ENCODE measurements at regions not wholly inside any gene's neighbourhood (a gene's known extent, or its start where the extent isn't known, plus 50 kb on each side); places are given as distances from the start of the nearest gene placed in this dataset.
"Not testable (repeated sequence)": the region's sequence is repeated elsewhere in the genome, so short reads cannot be mapped to it uniquely, and the experiment has no call there.

- H2AFZ ChIP-seq (ENCODE audit: low read length); H4K91ac ChIP-seq (replicated peaks; ENCODE audit: insufficient read length, low read length); H3K4me3 ChIP-seq (ENCODE audit: extremely low read depth in 1 of 4, insufficient read depth in 2 of 4, low read depth in 3 of 4, low read length in 4 of 4); DNase-seq (ENCODE audit: low read depth in 1 of 2, low spot score in 2 of 2); H3K4ac ChIP-seq (replicated peaks; ENCODE audit: insufficient read length, low read depth, low read length); H3K56ac ChIP-seq (replicated peaks; ENCODE audit: insufficient read length, low read depth, low read length); H3K79me2 ChIP-seq (ENCODE audit: control insufficient read depth in 1 of 2, insufficient read depth in 2 of 2, low read length in 2 of 2); H2BK120ac ChIP-seq (replicated peaks; ENCODE audit: low read depth, low read length); POLR2A ChIA-PET (ENCODE audit: partially characterized antibody); H3K4me1 ChIP-seq (replicated peaks in 1 of 4; ENCODE audit: control insufficient read depth in 3 of 4, insufficient read depth in 4 of 4, low read length in 3 of 4); H3K9me3 ChIP-seq (ENCODE audit: insufficient read depth in 2 of 2, low read depth in 1 of 2, low read length in 1 of 2); H3K14ac ChIP-seq (ENCODE audit: insufficient read length); H3K18ac ChIP-seq (ENCODE audit: extremely low read depth, low read length); H3K23me2 ChIP-seq (ENCODE audit: low read depth, low read length); H3K79me1 ChIP-seq (ENCODE audit: low read depth, low read length); CTCF ChIA-PET (ENCODE audit: partially characterized antibody); H4K8ac ChIP-seq (ENCODE audit: extremely low read depth, insufficient read depth, low read length); H3K36me3 ChIP-seq (ENCODE audit: control insufficient read depth in 2 of 4, insufficient read depth in 4 of 4, low read length in 3 of 4); H2BK12ac ChIP-seq (ENCODE audit: low read depth, low read length); H3K27ac ChIP-seq (ENCODE audit: low read depth, low read length); H4K5ac ChIP-seq (ENCODE audit: insufficient read length, low read depth, low read length); H2BK20ac ChIP-seq (ENCODE audit: low read length); H3K23ac ChIP-seq (ENCODE audit: insufficient read length); H3K4me2 ChIP-seq (ENCODE audit: insufficient read depth in 1 of 2, low read depth in 2 of 2, low read length in 2 of 2); H3K27me3 ChIP-seq (replicated peaks in 1 of 4; ENCODE audit: control insufficient read depth in 3 of 4, extremely low read depth in 1 of 4, insufficient read depth in 3 of 4, low read length in 3 of 4); H2BK15ac ChIP-seq (ENCODE audit: low read length); H2BK5ac ChIP-seq (ENCODE audit: low read depth, low read length); FAIRE-seq; H2AK5ac ChIP-seq (ENCODE audit: low read depth, low read length); H4K20me1 ChIP-seq (replicated peaks in 1 of 2; ENCODE audit: control insufficient read depth in 1 of 2, insufficient read depth in 2 of 2, low read length in 2 of 2); H3K9ac ChIP-seq (replicated peaks in 1 of 4; ENCODE audit: extremely low read depth in 1 of 4, low read depth in 3 of 4, low read length in 3 of 4): not testable (repeated sequence)
- no CpG with 5 or more reads among the region's 2 CpGs for WGBS, 2 experiments (ENCODE audit: extremely low coverage in 1 of 2, insufficient coverage in 1 of 2, insufficient read length in 1 of 2, insufficient replicate concordance in 2 of 2, low coverage in 1 of 2, low lambda C conversion rate in 2 of 2, missing lambda C conversion rate in 1 of 2)
Measured at GRCh38 chr1:143764831-143765230, 207.0 kb downstream of the FAM72C start.

- H2AK5ac ChIP-seq (ENCODE audit: low read depth, low read length); H2BK5ac ChIP-seq (ENCODE audit: low read depth, low read length); H3K79me2 ChIP-seq (ENCODE audit: control insufficient read depth in 1 of 2, insufficient read depth in 2 of 2, low read length in 2 of 2); H2BK12ac ChIP-seq (ENCODE audit: low read depth, low read length); H3K4me1 ChIP-seq (replicated peaks in 1 of 4; ENCODE audit: control insufficient read depth in 3 of 4, insufficient read depth in 4 of 4, low read length in 3 of 4); H4K91ac ChIP-seq (replicated peaks; ENCODE audit: insufficient read length, low read length); H4K20me1 ChIP-seq (replicated peaks in 1 of 2; ENCODE audit: control insufficient read depth in 1 of 2, insufficient read depth in 2 of 2, low read length in 2 of 2); H2BK20ac ChIP-seq (ENCODE audit: low read length); H3K27ac ChIP-seq (ENCODE audit: low read depth, low read length); H3K18ac ChIP-seq (ENCODE audit: extremely low read depth, low read length); H3K23ac ChIP-seq (ENCODE audit: insufficient read length); H3K23me2 ChIP-seq (ENCODE audit: low read depth, low read length); POLR2A ChIA-PET (ENCODE audit: partially characterized antibody); DNase-seq (ENCODE audit: low read depth in 1 of 2, low spot score in 2 of 2); H2AFZ ChIP-seq (ENCODE audit: low read length); H3K36me3 ChIP-seq (ENCODE audit: control insufficient read depth in 2 of 4, insufficient read depth in 4 of 4, low read length in 3 of 4); H3K4ac ChIP-seq (replicated peaks; ENCODE audit: insufficient read length, low read depth, low read length); H4K5ac ChIP-seq (ENCODE audit: insufficient read length, low read depth, low read length); H3K9ac ChIP-seq (replicated peaks in 1 of 4; ENCODE audit: extremely low read depth in 1 of 4, low read depth in 3 of 4, low read length in 3 of 4); H3K4me3 ChIP-seq (ENCODE audit: extremely low read depth in 1 of 4, insufficient read depth in 2 of 4, low read depth in 3 of 4, low read length in 4 of 4); H3K9me3 ChIP-seq (ENCODE audit: insufficient read depth in 2 of 2, low read depth in 1 of 2, low read length in 1 of 2); H3K14ac ChIP-seq (ENCODE audit: insufficient read length); H3K79me1 ChIP-seq (ENCODE audit: low read depth, low read length); H3K27me3 ChIP-seq (replicated peaks in 1 of 4; ENCODE audit: control insufficient read depth in 3 of 4, extremely low read depth in 1 of 4, insufficient read depth in 3 of 4, low read length in 3 of 4); CTCF ChIA-PET (ENCODE audit: partially characterized antibody); H2BK15ac ChIP-seq (ENCODE audit: low read length); FAIRE-seq; H3K4me2 ChIP-seq (ENCODE audit: insufficient read depth in 1 of 2, low read depth in 2 of 2, low read length in 2 of 2); H4K8ac ChIP-seq (ENCODE audit: extremely low read depth, insufficient read depth, low read length); H3K56ac ChIP-seq (replicated peaks; ENCODE audit: insufficient read length, low read depth, low read length); H2BK120ac ChIP-seq (replicated peaks; ENCODE audit: low read depth, low read length): not testable (repeated sequence)
- 84% methylated on average over 3 of the region's 7 CpGs; no CpG with 5 or more reads in 1 of the 2 experiments for WGBS, 2 experiments (ENCODE audit: extremely low coverage in 1 of 2, insufficient coverage in 1 of 2, insufficient read length in 1 of 2, insufficient replicate concordance in 2 of 2, low coverage in 1 of 2, low lambda C conversion rate in 2 of 2, missing lambda C conversion rate in 1 of 2)
Measured at GRCh38 chr1:143760366-143760765, 211.4 kb downstream of the FAM72C start.
